ENCODE measurements at regions not wholly inside any gene's neighbourhood (a gene's known extent, or its start where the extent isn't known, plus 50 kb on each side); places are given as distances from the start of the nearest gene placed in this dataset.

DNA sequence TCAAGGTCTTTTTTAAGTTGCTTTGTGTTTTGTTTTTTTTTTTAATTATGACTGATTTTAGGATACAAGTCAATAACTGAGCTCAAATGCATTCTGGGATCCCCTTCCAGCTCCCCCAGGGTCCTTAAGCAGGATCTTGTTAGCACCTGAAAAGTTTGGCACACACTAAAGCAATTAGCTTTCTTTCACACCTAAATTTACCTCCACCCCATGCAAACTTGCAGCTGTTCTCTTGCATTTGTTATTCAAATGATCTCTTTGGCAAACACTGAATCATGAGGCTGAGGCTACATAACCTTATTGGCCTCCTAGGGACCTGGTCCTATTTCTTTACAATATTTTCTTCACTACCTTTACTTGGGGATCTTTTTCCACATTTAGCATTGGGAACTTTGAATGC is 2026.1 kb upstream of the CELF4 start:
- no peak for TF ChIP-seq POLR2A (IDR thresholded peaks at IDR 0.05)
- TF ChIP-seq POLR2AphosphoS5 (IDR thresholded peaks at IDR 0.05): no peak
- no peak for TF ChIP-seq CTCF (IDR thresholded peaks at IDR 0.05)
